ENCODE measurements at regions not wholly inside any gene's neighbourhood (a gene's known extent, or its start where the extent isn't known, plus 50 kb on each side); places are given as distances from the start of the nearest gene placed in this dataset.
A peak's percentile ranks its signal among the peaks of the same experiment; 100 is the strongest.

GRCh38 chr5:106127341-106127781 lies 1543.4 kb downstream of the EFNA5 start:
- DNase-seq (no peak), ATAC-seq (no peak)
- Mint-ChIP-seq H3K27ac (no peak overlapping the region), H3K4me3 (no peak overlapping the region), H3K27me3 (no peaks in the 10 kb centered on the region), H3K4me1 (no peaks in the 10 kb centered on the region), H3K9me3 (no peaks in the 10 kb centered on the region)

- no peak overlapping the region for H3K4me3 Mint-ChIP-seq
- H3K4me1 Mint-ChIP-seq, result no peaks in the 10 kb centered on the region
- no peak overlapping the region for H3K27ac Mint-ChIP-seq
- peaks cover 6 to 13% of the 10 kb centered on the region in 2 donors for H3K9me3 Mint-ChIP-seq
- ATAC-seq, result no peak
- peak in 1 of 2 donors; percentile 9 for DNase-seq
- no peaks in the 10 kb centered on the region for H3K27me3 Mint-ChIP-seq
These were observed 1548.6 kb downstream of the EFNA5 start for GRCh38 chr5:106121972-106122605.

GRCh38 chr5:106116682-106117081 lies 1554.1 kb downstream of the EFNA5 start:
- no peak for DNase-seq
- ATAC-seq, result no peak

DNA sequence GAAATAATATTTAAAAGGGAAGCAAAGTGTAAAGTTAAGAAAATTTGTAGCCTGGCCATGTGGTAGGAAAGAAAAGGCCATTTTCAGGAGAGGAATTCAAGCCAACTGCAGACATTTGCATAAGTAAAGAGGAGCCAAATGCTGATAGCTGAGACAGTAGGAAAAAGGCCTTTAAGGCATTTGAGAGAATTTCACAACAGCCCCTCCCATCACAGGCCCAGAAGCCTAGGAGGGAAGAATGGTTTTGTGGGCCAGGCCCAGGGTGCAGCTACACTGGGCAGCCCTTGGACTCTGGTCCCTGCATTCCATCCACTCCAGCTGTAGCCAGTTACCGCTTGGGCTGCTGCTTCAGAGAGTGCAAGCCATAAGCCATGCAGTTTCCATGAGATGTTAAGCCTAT lies 1556.8 kb downstream of the EFNA5 start:
- ATAC-seq, result no peak
- H3K4me3 Mint-ChIP-seq, result no peak overlapping the region
- H3K4me1 Mint-ChIP-seq, result no peaks in the 10 kb centered on the region
- DNase-seq, result no peak
- peaks cover 7 to 10% of the 10 kb centered on the region in 2 donors for H3K9me3 Mint-ChIP-seq
- no peak overlapping the region for H3K27ac Mint-ChIP-seq
- no peaks in the 10 kb centered on the region for H3K27me3 Mint-ChIP-seq

More at GRCh38 chr5:106116682-106117081, 1554.1 kb downstream of the EFNA5 start:
- no peak overlapping the region for H3K4me3 Mint-ChIP-seq
- H3K9me3 Mint-ChIP-seq, result peaks cover 13 to 19% of the 10 kb centered on the region in 2 donors
- no peaks in the 10 kb centered on the region for H3K4me1 Mint-ChIP-seq
- H3K27me3 Mint-ChIP-seq, result no peaks in the 10 kb centered on the region
- H3K27ac Mint-ChIP-seq, result no peak overlapping the region

- no peak for DNase-seq
- Mint-ChIP-seq H3K9me3 (no peaks in the 10 kb centered on the region), H3K4me3 (no peak overlapping the region), H3K27me3 (no peaks in the 10 kb centered on the region), H3K4me1 (no peaks in the 10 kb centered on the region), H3K27ac (no peak overlapping the region)
- ATAC-seq, result no peak
These were observed 1564.4 kb downstream of the EFNA5 start for GRCh38 chr5:106106384-106106783.

DNA sequence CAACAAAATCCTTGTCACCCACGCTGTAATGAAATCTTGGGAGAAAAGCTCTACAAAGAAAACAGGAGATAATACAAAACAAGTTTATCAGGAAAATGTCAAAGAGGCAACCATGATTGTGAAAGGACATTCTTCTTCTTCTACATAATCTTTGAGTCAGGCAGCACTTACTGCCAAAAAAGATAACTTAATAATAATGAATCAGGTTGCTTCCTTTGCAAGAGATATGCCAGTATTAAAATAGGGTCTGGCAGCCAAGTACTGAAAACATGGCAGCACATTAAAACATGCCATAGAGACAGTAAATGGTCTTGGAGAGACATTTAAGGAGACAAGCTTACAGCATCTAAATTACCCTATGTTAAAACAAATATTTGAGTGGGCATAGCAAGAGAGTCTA lies 1573.4 kb downstream of the EFNA5 start:
- no peak overlapping the region for H3K4me3 Mint-ChIP-seq
- H3K9me3 Mint-ChIP-seq, result peaks cover 0 to 17% of the 10 kb centered on the region in 2 donors
- H3K4me1 Mint-ChIP-seq, result no peaks in the 10 kb centered on the region
- no peak for DNase-seq
- no peak overlapping the region for H3K27ac Mint-ChIP-seq
- H3K27me3 Mint-ChIP-seq, result no peaks in the 10 kb centered on the region
- ATAC-seq, result no peak

DNA sequence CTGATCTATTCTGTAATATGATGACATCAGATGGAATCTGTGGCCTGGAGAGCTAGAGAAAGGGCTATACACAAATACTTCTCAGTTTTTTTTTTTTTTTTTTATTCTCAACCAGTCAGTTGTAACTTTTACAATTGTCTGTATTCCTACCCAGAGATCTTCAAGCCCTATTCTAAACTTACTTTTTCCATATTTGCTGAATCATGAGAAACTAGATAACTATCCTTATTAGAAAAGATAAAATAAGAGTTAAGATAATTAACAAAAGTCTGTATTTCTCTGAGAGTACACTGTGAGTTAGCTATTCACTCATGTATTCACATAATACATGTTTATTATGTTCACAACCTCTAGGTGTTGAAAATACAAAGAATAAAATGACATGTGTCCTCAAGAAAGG lies 1575.9 kb downstream of the EFNA5 start:
- H3K9me3 Mint-ChIP-seq, result peaks cover 0 to 17% of the 10 kb centered on the region in 2 donors
- no peak overlapping the region for H3K27ac Mint-ChIP-seq
- H3K27me3 Mint-ChIP-seq, result no peaks in the 10 kb centered on the region
- ATAC-seq, result no peak
- DNase-seq, result no peak
- no peak overlapping the region for H3K4me3 Mint-ChIP-seq
- H3K4me1 Mint-ChIP-seq, result no peaks in the 10 kb centered on the region

- no peak overlapping the region for H3K4me3 Mint-ChIP-seq
- ATAC-seq (no peak), DNase-seq (no peak)
- peaks cover 0 to 13% of the 10 kb centered on the region in 2 donors for H3K9me3 Mint-ChIP-seq
- no peak overlapping the region for H3K27ac Mint-ChIP-seq
- H3K4me1 Mint-ChIP-seq, result no peaks in the 10 kb centered on the region
- H3K27me3 Mint-ChIP-seq, result no peaks in the 10 kb centered on the region
These were observed 1576.5 kb downstream of the EFNA5 start for GRCh38 chr5:106094204-106094607.

- ATAC-seq (no peak), DNase-seq (no peak)
- Mint-ChIP-seq H3K9me3 (peaks cover 0 to 5% of the 10 kb centered on the region in 2 donors), H3K4me1 (no peaks in the 10 kb centered on the region), H3K27me3 (no peaks in the 10 kb centered on the region), H3K4me3 (no peak overlapping the region), H3K27ac (no peak overlapping the region)
These were observed 1577.6 kb downstream of the EFNA5 start for GRCh38 chr5:106093134-106093533.

DNA sequence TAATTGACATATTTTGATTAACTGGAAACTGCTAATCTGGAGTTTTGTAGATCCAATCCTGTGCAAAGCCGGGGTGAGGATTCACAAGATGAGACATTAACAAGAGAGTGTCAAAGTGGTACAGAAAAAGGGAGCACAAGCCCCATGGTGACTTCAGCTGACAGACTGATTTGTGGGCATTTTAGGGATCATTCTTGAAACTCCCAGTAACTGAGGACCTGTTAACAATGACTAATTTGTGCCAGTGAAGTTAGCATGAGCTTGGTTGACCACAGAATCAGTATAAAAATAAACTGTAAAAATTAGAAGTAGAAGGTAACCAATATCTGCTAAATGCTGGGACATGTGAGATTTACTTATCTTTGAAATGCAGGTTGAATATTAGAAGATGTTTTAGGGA lies 1578.3 kb downstream of the EFNA5 start:
- no peak for DNase-seq
- ATAC-seq, result no peak
- Mint-ChIP-seq H3K9me3 (peaks cover 0 to 4% of the 10 kb centered on the region in 2 donors), H3K4me3 (no peak overlapping the region), H3K27ac (no peak overlapping the region), H3K27me3 (no peaks in the 10 kb centered on the region), H3K4me1 (no peaks in the 10 kb centered on the region)

- DNase-seq (no peak), ATAC-seq (no peak)
- Mint-ChIP-seq H3K4me3 (no peak overlapping the region), H3K27ac (no peak overlapping the region), H3K9me3 (peaks cover 0 to 4% of the 10 kb centered on the region in 2 donors), H3K4me1 (no peaks in the 10 kb centered on the region), H3K27me3 (no peaks in the 10 kb centered on the region)
These were observed 1581.7 kb downstream of the EFNA5 start for GRCh38 chr5:106089073-106089472.

DNA sequence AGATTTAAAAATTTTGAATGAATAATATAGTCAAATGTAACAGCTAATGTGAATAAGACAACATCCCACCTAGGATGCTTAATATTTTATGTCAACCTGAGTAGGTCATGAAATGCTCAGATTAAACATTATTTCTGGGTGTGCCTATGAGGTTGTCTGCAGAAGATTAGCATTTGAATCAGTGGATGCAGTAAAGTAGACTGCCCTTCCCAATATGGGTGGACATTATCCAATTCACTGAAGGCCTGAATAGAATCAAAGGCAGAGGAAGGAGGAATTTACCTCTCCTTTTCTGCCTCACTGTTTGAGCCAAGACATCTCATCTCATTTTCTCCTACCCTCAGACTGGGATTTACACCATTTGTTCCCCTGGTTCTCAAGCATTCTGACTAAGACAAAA lies 1582.3 kb downstream of the EFNA5 start:
- H3K4me1 Mint-ChIP-seq, result no peaks in the 10 kb centered on the region
- no peaks in the 10 kb centered on the region for H3K27me3 Mint-ChIP-seq
- no peak for ATAC-seq
- H3K27ac Mint-ChIP-seq, result no peak overlapping the region
- H3K9me3 Mint-ChIP-seq, result peaks cover 0 to 4% of the 10 kb centered on the region in 2 donors
- H3K4me3 Mint-ChIP-seq, result no peak overlapping the region
- DNase-seq, result no peak

DNA sequence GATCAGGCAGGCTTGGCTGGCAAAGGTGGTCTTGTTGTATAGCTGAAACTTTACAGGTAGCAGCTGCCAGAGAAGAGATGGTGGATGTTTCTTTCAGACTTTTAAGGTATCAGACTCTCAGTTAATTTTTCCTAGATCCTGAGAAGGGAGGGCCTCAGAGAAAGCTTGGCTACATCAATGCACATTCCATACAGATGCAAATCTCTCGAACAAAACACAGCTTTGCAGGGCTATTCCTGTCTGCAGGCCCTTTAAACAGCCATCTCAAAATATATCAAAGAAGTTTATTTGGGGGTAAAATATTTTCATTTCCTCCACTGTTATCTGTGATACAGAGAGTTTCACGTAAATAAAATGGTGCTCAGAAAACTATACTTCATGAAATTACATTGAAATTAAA lies 1584.4 kb downstream of the EFNA5 start:
- H3K4me3 Mint-ChIP-seq, result no peak overlapping the region
- ATAC-seq (no peak), DNase-seq (no peak)
- no peaks in the 10 kb centered on the region for H3K27me3 Mint-ChIP-seq
- no peaks in the 10 kb centered on the region for H3K4me1 Mint-ChIP-seq
- no peak overlapping the region for H3K27ac Mint-ChIP-seq
- peaks cover 0 to 4% of the 10 kb centered on the region in 2 donors for H3K9me3 Mint-ChIP-seq

- Mint-ChIP-seq H3K27me3 (no peaks in the 10 kb centered on the region), H3K4me1 (no peaks in the 10 kb centered on the region), H3K9me3 (peaks cover 4 to 6% of the 10 kb centered on the region in 2 donors), H3K27ac (no peak overlapping the region), H3K4me3 (no peak overlapping the region)
- no peak for DNase-seq
- ATAC-seq, result no peak
These were observed 1585.2 kb downstream of the EFNA5 start for GRCh38 chr5:106085556-106085955.

DNA sequence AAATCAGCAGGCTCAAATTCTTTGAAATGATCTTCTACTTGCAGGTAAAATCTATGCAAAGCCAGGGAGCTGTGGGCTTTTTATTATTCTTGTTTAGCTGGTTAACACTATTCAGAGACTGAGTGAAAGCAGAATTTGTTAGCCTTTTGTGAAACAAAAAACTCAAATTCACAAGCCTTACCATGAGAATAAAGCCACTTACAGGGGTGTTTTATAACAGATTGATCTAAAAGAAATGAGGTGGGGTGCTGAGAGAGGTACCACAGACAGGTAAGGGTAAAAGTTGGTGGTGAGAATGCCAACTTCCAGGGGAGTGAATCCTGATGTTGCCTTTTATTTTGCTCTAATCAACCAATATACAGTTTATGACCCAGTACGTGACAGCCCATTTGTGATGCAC lies 1585.6 kb downstream of the EFNA5 start:
- Mint-ChIP-seq H3K27me3 (no peaks in the 10 kb centered on the region), H3K4me3 (no peak overlapping the region), H3K9me3 (peaks cover 7 to 9% of the 10 kb centered on the region in 2 donors), H3K27ac (no peak overlapping the region), H3K4me1 (no peaks in the 10 kb centered on the region)
- ATAC-seq (no peak), DNase-seq (no peak)

- Mint-ChIP-seq H3K4me1 (no peaks in the 10 kb centered on the region), H3K27ac (no peak overlapping the region), H3K4me3 (no peak overlapping the region), H3K9me3 (peaks cover 4 to 7% of the 10 kb centered on the region in 2 donors), H3K27me3 (no peaks in the 10 kb centered on the region)
- ATAC-seq (no peak), DNase-seq (no peak)
These were observed 1590.2 kb downstream of the EFNA5 start for GRCh38 chr5:106080535-106080934.

DNA sequence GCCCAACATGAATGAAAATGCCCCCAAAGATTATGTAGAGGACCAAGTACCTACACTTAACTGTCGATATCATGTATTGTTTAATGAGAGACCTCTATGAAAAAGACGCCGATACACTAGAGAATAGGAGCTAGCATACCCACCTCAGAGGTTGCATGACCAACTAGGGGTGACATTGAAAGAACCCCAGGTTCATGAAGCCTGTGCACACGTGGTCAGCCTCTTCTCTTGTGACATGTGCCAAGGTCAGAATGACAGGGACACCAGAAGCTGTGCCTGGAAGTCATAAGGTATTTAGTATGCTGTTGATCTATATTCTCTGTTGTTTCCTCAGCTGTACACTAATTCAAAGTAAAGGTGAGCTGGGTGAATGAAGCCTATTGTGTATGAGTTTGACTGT lies 1594.1 kb downstream of the EFNA5 start:
- Mint-ChIP-seq H3K27ac (no peak overlapping the region), H3K9me3 (peaks cover 4 to 7% of the 10 kb centered on the region in 2 donors), H3K4me1 (no peaks in the 10 kb centered on the region), H3K27me3 (no peaks in the 10 kb centered on the region), H3K4me3 (no peak overlapping the region)
- ATAC-seq (peak; percentile 39), DNase-seq (no peak)

All from stimulated activated naive CD8-positive, alpha-beta T cell treated with anti-CD3 and anti-CD28 coated beads, Interleukin-15, amount 100 ng/mL, for 72 hours (primary cell).